ENCODE measurements at regions not wholly inside any gene's neighbourhood (a gene's known extent, or its start where the extent isn't known, plus 50 kb on each side); places are given as distances from the start of the nearest gene placed in this dataset.

- DNase-seq = peak; percentile 33
Measured at GRCh38 chr15:25501828-25502446, 63.1 kb upstream of the UBE3A start.

GRCh38 chr15:25498835-25499234 is 60.0 kb upstream of the UBE3A start:
- DNase-seq = no peak

GRCh38 chr15:25497934-25498333 is 59.1 kb upstream of the UBE3A start:
- no peak for DNase-seq

- no peak for DNase-seq
Measured at GRCh38 chr15:25493823-25494526, 55.2 kb upstream of the UBE3A start.

- DNase-seq = no peak
Measured at GRCh38 chr15:25492315-25492714, 53.5 kb upstream of the UBE3A start.

All from inflammatory macrophage treated with lipopolysaccharide for 4 hours (primary cell).